K562 (cell line): ENCODE measurements at regions not wholly inside any gene's neighbourhood (a gene's known extent, or its start where the extent isn't known, plus 50 kb on each side); places are given as distances from the start of the nearest gene placed in this dataset.

Experiments
- BHLHE40 ChIP-seq: IDR thresholded peaks from 2 replicates; pipeline ENCODE4 v1.6.1; 2011; ENCODE audit warnings: low read length, improper control_type of control experiment
- DPF2 ChIP-seq: fragments of 450-650 bp; IDR thresholded peaks from 2 replicates; pipeline ENCODE4 v1.6.1; 2016
- ETV6 ChIP-seq, 3 experiments: fragments of 150-350 bp in 1 of 3; sonication (generic) in 1 of 3; formaldehyde crosslinking in 1 of 3; IDR thresholded peaks; 2 replicates each; pipeline versions ENCODE4 v1.6.1 to v1.8.0; 2014 to 2022; ENCODE audit warnings: borderline replicate concordance in 2 of 3, low read depth in 2 of 3, antibody characterized with exemption in 1 of 3, low read length in 1 of 3, mild to moderate bottlenecking in 1 of 3, missing genetic modification reagents in 1 of 3
- HCFC1 ChIP-seq: IDR thresholded peaks from 2 replicates; pipeline ENCODE4 v1.6.1; 2012; ENCODE audit warnings: low read depth, low read length, improper control_type of control experiment
- KAT7 ChIP-seq: sonication (generic); formaldehyde crosslinking; IDR thresholded peaks from 2 replicates; pipeline ENCODE4 v1.8.0; 2022; ENCODE audit warnings: missing genetic modification reagents, mild to moderate bottlenecking, borderline replicate concordance
- KDM1A ChIP-seq, 2 experiments: fragments of 450-650 bp; IDR thresholded peaks; 2 replicates each; pipeline ENCODE4 v1.6.1; 2016; ENCODE audit warnings: mild to moderate bottlenecking in 2 of 2
- KDM2B ChIP-seq: fragments of 250-450 bp; sonication (Bioruptor Pico); IDR thresholded peaks from 2 replicates; pipeline ENCODE4 v1.8.0; 2021; ENCODE audit warnings: mild to moderate bottlenecking, moderate library complexity
- KLF16 ChIP-seq: IDR thresholded peaks from 2 replicates; pipeline ENCODE4 v1.6.1; 2016; ENCODE audit warnings: antibody characterized with exemption
- NCOR1 ChIP-seq: fragments of 450-650 bp; IDR thresholded peaks from 2 replicates; pipeline ENCODE4 v1.6.1; 2016; ENCODE audit warnings: mild to moderate bottlenecking, moderate library complexity
- NFE2L1 ChIP-seq: fragments of 450-650 bp; IDR thresholded peaks from 2 replicates; pipeline ENCODE4 v1.6.1; 2016; ENCODE audit warnings: missing genetic modification characterization, low read depth, mild to moderate bottlenecking, missing compliant biosample characterization, moderate library complexity, borderline replicate concordance
- NR0B1 ChIP-seq: fragments of 450-650 bp; IDR thresholded peaks from one replicate; pipeline ENCODE4 v1.6.1; 2018; ENCODE audit warnings: mild to moderate bottlenecking, moderate library complexity; ENCODE audit not compliant: partially characterized antibody
- SAP30 ChIP-seq: fragments of 200-600 bp; sonication (generic); IDR thresholded peaks from 2 replicates; pipeline ENCODE4 v1.6.1; 2012; ENCODE audit warnings: borderline replicate concordance, low read depth, mild to moderate bottlenecking, moderate library complexity, low read length, control low read depth, inconsistent platforms; ENCODE audit not compliant: insufficient read depth, poor library complexity, severe bottlenecking
- SMARCA4 ChIP-seq: fragments of 450-650 bp; IDR thresholded peaks from 2 replicates; pipeline ENCODE4 v1.6.1; 2016
- SP1 ChIP-seq: sonication (generic); formaldehyde crosslinking; IDR thresholded peaks from 2 replicates; pipeline ENCODE4 v1.8.1; 2022; ENCODE audit warnings: mild to moderate bottlenecking, missing genetic modification reagents
- TSC22D4 ChIP-seq: fragments of 450-650 bp; IDR thresholded peaks from 2 replicates; pipeline ENCODE4 v1.6.1; 2016; ENCODE audit warnings: missing genetic modification characterization, missing biosample characterization, control low read depth
- ZNF583 ChIP-seq: fragments of 250-450 bp; sonication (Bioruptor Pico); IDR thresholded peaks from 2 replicates; pipeline ENCODE4 v1.4.0; 2020
- TF ChIP-seq, protein P1 (sequence below), 2 experiments: IDR thresholded peaks; 2 replicates each; pipeline ENCODE4 v1.6.1; 2011; ENCODE audit warnings: borderline replicate concordance in 1 of 2, control low read depth in 1 of 2, low read depth in 1 of 2, low read length in 1 of 2, mild to moderate bottlenecking in 1 of 2, mixed read lengths in 1 of 2, moderate library complexity in 1 of 2; ENCODE audit not compliant: insufficient read depth in 1 of 2, insufficient read length in 1 of 2, poor library complexity in 1 of 2, severe bottlenecking in 1 of 2; ENCODE audit errors: extremely low read depth in 1 of 2

- TF ChIP-seq ETV6 (IDR thresholded peaks at IDR 0.05; ENCODE audit: borderline replicate concordance in 1 of 2, low read depth in 2 of 2, low read length in 1 of 2) (no peak), ETV6 (CRISPR knock-in tag; IDR thresholded peaks at IDR 0.05; ENCODE audit: borderline replicate concordance) (no peak), TSC22D4 (no peak), NCOR1 (no peak), BHLHE40 (no peak), SP1 (CRISPR knock-in tag) (no peak), KAT7 (CRISPR knock-in tag) (no peak), KDM2B (CRISPR knock-in tag) (no peak), SMARCA4 (no peak), KDM1A (IDR thresholded peaks at IDR 0.05) (no peak), DPF2 (no peak), NFE2L1 (tag) (no peak), ZNF583 (no peak), SAP30 (no peak), NR0B1 (no peak), HCFC1 (no peak), KLF16 (no peak)
- TF ChIP-seq, protein P1, sequence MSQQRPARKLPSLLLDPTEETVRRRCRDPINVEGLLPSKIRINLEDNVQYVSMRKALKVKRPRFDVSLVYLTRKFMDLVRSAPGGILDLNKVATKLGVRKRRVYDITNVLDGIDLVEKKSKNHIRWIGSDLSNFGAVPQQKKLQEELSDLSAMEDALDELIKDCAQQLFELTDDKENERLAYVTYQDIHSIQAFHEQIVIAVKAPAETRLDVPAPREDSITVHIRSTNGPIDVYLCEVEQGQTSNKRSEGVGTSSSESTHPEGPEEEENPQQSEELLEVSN (IDR thresholded peaks at IDR 0.05; ENCODE audit: borderline replicate concordance in 1 of 2, extremely low read depth in 1 of 2, insufficient read depth in 1 of 2, insufficient read length in 1 of 2, low read depth in 1 of 2, low read length in 1 of 2, poor library complexity in 1 of 2, severe bottlenecking in 1 of 2): no peak
Observed at GRCh38 chr15:31225356-31225955, 101.2 kb upstream of the KLF13 start (continued).
